RWPE2 (cell line): ENCODE measurements at regions not wholly inside any gene's neighbourhood (a gene's known extent, or its start where the extent isn't known, plus 50 kb on each side); places are given as distances from the start of the nearest gene placed in this dataset.
A peak's percentile ranks its signal among the peaks of the same experiment; 100 is the strongest.

ENCODE experiments used
- ATAC-seq: fragments of 200-7000 bp; cut with Tn5 transposase; 3 replicates; pipeline ENCODE4 v1.9.1; 2021; ENCODE audit warnings: low read depth
- DNase-seq: peaks from one replicate; pipeline ENCODE4 v3.0.0-alpha.2; 2020; ENCODE audit warnings: low spot score
- H3K27ac ChIP-seq: fragments of 450-650 bp; 2 replicates; pipeline ENCODE4 v1.5.1; 2017; ENCODE audit warnings: mild to moderate bottlenecking; ENCODE audit not compliant: poor library complexity, severe bottlenecking
- H3K27me3 ChIP-seq: fragments of 250-450 bp; sonication (Bioruptor Pico); 2 replicates; pipeline ENCODE4 v1.5.1; 2021; ENCODE audit warnings: mild to moderate bottlenecking, moderate library complexity; ENCODE audit not compliant: insufficient read depth, poor library complexity, severe bottlenecking
- H3K36me3 ChIP-seq: fragments of 250-450 bp; sonication (Bioruptor Pico); 2 replicates; pipeline ENCODE4 v1.5.1; 2020; ENCODE audit warnings: low read depth, mild to moderate bottlenecking, moderate library complexity
- H3K4me1 ChIP-seq: fragments of 250-450 bp; sonication (Bioruptor Pico); 2 replicates; pipeline ENCODE4 v1.5.1; 2021; ENCODE audit warnings: mild to moderate bottlenecking, moderate library complexity; ENCODE audit not compliant: insufficient read depth, poor library complexity, severe bottlenecking
- H3K4me3 ChIP-seq: fragments of 250-450 bp; sonication (Bioruptor Pico); 2 replicates; pipeline ENCODE4 v1.5.1; 2021; ENCODE audit warnings: mild to moderate bottlenecking, moderate library complexity; ENCODE audit not compliant: severe bottlenecking
- H3K9me3 ChIP-seq: fragments of 250-450 bp; sonication (Bioruptor Pico); 2 replicates; pipeline ENCODE4 v1.5.1; 2021; ENCODE audit warnings: mild to moderate bottlenecking, moderate library complexity; ENCODE audit not compliant: severe bottlenecking
- CTCF ChIP-seq: fragments of 450-650 bp; IDR thresholded peaks from one replicate; pipeline ENCODE4 v1.5.1; 2017; ENCODE audit warnings: mild to moderate bottlenecking, moderate library complexity; ENCODE audit not compliant: poor library complexity, severe bottlenecking

GRCh38 chr2:121825003-121825950, 69.8 kb downstream of the TSN start:
- Histone ChIP-seq H3K27ac (no peak overlapping the region), H3K4me1 (no peaks in the 10 kb centered on the region), H3K4me3 (no peak overlapping the region), H3K9me3 (no peaks in the 10 kb centered on the region), H3K36me3 (no peaks in the 10 kb centered on the region), H3K27me3 (no peaks in the 10 kb centered on the region)
- DNase-seq (no peak), ATAC-seq (no peak; the same call in 2 of the 3 replicates)
- no peak for TF ChIP-seq CTCF

- no peak for TF ChIP-seq CTCF
- Histone ChIP-seq H3K4me1 (peaks cover 5% of the 10 kb centered on the region), H3K9me3 (no peaks in the 10 kb centered on the region), H3K27me3 (no peaks in the 10 kb centered on the region), H3K4me3 (no peak overlapping the region), H3K36me3 (no peaks in the 10 kb centered on the region), H3K27ac (no peak overlapping the region)
- DNase-seq: no peak
- no peak for ATAC-seq
These were observed 70.6 kb downstream of the TSN start for GRCh38 chr2:121826036-121826435.

GRCh38 chr2:121828281-121828731, 72.9 kb downstream of the TSN start:
- no peaks in the 10 kb centered on the region for H3K27me3 ChIP-seq
- no peak for DNase-seq
- no peak overlapping the region for H3K27ac ChIP-seq
- no peak for TF ChIP-seq CTCF
- no peak for ATAC-seq
- peaks cover 5% of the 10 kb centered on the region for H3K4me1 ChIP-seq
- H3K9me3 ChIP-seq: no peaks in the 10 kb centered on the region
- H3K4me3 ChIP-seq: no peak overlapping the region
- no peaks in the 10 kb centered on the region for H3K36me3 ChIP-seq

GRCh38 chr2:121830809-121831208, 75.4 kb downstream of the TSN start:
- TF ChIP-seq CTCF: no peak
- H3K4me3 ChIP-seq: no peak overlapping the region
- H3K4me1 ChIP-seq: peaks cover 5% of the 10 kb centered on the region
- ATAC-seq: peak; percentile 73
- no peak overlapping the region for H3K27ac ChIP-seq
- H3K9me3 ChIP-seq: no peaks in the 10 kb centered on the region
- H3K27me3 ChIP-seq: peaks cover under 1% of the 10 kb centered on the region
- H3K36me3 ChIP-seq: no peaks in the 10 kb centered on the region
- DNase-seq: no peak

- Histone ChIP-seq H3K4me1 (peaks cover 5% of the 10 kb centered on the region), H3K4me3 (no peak overlapping the region), H3K27me3 (peaks cover 8% of the 10 kb centered on the region), H3K9me3 (no peaks in the 10 kb centered on the region), H3K27ac (no peak overlapping the region), H3K36me3 (no peaks in the 10 kb centered on the region)
- no peak for TF ChIP-seq CTCF
- ATAC-seq (no peak), DNase-seq (no peak)
These were observed 76.4 kb downstream of the TSN start for GRCh38 chr2:121831841-121832240.
